Liver (tissue), 8 donors: ENCODE measurements at regions not wholly inside any gene's neighbourhood (a gene's known extent, or its start where the extent isn't known, plus 50 kb on each side); places are given as distances from the start of the nearest gene placed in this dataset.

Experiments
- DNase-seq: peaks from one replicate; pipeline ENCODE4 v3.0.0-alpha.2; 2017; ENCODE audit warnings: low spot score
- H3K27ac ChIP-seq, 2 donors: one replicate each; pipeline ENCODE4 v1.7.0; 2013; ENCODE audit warnings: inconsistent platforms in 2 of 2, low read length in 2 of 2, control low read depth in 1 of 2, low read depth in 1 of 2, mild to moderate bottlenecking in 1 of 2
- H3K27me3 ChIP-seq, 4 donors: one replicate each; pipeline versions ENCODE4 v1.6.1 to v1.7.0; 2013; ENCODE audit warnings: low read length in 3 of 4, inconsistent platforms in 1 of 4, mild to moderate bottlenecking in 1 of 4, moderate library complexity in 1 of 4; ENCODE audit not compliant: control insufficient read depth in 4 of 4, insufficient read depth in 4 of 4
- H3K36me3 ChIP-seq, 4 donors: one replicate each; pipeline versions ENCODE4 v1.6.1 to v1.7.0; 2013; ENCODE audit warnings: low read length in 3 of 4, mild to moderate bottlenecking in 3 of 4, low read depth in 1 of 4, moderate library complexity in 1 of 4; ENCODE audit not compliant: control insufficient read depth in 4 of 4, insufficient read depth in 3 of 4
- H3K4me1 ChIP-seq, 4 donors: one replicate each; pipeline versions ENCODE4 v1.6.1 to v1.7.0; 2013; ENCODE audit warnings: low read length in 3 of 4, mild to moderate bottlenecking in 3 of 4, moderate library complexity in 1 of 4; ENCODE audit not compliant: control insufficient read depth in 4 of 4, insufficient read depth in 4 of 4
- H3K4me3 ChIP-seq, 3 donors: one replicate each; pipeline versions ENCODE4 v1.6.1 to v1.7.0; 2013; ENCODE audit warnings: low read length in 3 of 3, control low read depth in 1 of 3, low read depth in 1 of 3, mild to moderate bottlenecking in 1 of 3
- H3K9ac ChIP-seq, 2 donors: one replicate each; pipeline ENCODE4 v1.7.0; 2013; ENCODE audit warnings: low read length in 2 of 2, mild to moderate bottlenecking in 2 of 2, moderate library complexity in 2 of 2, control low read depth in 1 of 2, low read depth in 1 of 2
- H3K9me3 ChIP-seq, 4 donors: one replicate each; pipeline versions ENCODE4 v1.6.1 to v1.7.0; 2013; ENCODE audit warnings: low read length in 3 of 4; ENCODE audit not compliant: control insufficient read depth in 4 of 4
- ATF3 ChIP-seq: IDR thresholded peaks from 2 replicates; pipeline ENCODE4 v1.6.1; 2016; ENCODE audit warnings: antibody characterized with exemption
- CTCF ChIP-seq: fragments of 150-350 bp; IDR thresholded peaks from 2 replicates; pipeline ENCODE4 v1.5.1; 2017; ENCODE audit warnings: improper control_type of control experiment, low read depth, low read length; ENCODE audit not compliant: missing input control
- EGR1 ChIP-seq, 2 donors: IDR thresholded peaks; 2 replicates each; pipeline ENCODE4 v1.6.1; 2016 to 2018; ENCODE audit warnings: antibody characterized with exemption in 2 of 2, low read depth in 2 of 2
- FOXA1 ChIP-seq: IDR thresholded peaks from 2 replicates; pipeline ENCODE4 v1.6.1; 2016; ENCODE audit warnings: antibody characterized with exemption
- FOXA2 ChIP-seq: IDR thresholded peaks from 2 replicates; pipeline ENCODE4 v1.6.1; 2016; ENCODE audit warnings: antibody characterized with exemption
- GABPA ChIP-seq, 2 donors: IDR thresholded peaks in 1 of 2; conservative IDR thresholded peaks in 1 of 2; 2 replicates each; pipeline ENCODE4 v1.6.1; 2016; ENCODE audit warnings: antibody characterized with exemption in 2 of 2, mild to moderate bottlenecking in 1 of 2, moderate library complexity in 1 of 2
- HNF4A ChIP-seq, 2 donors: conservative IDR thresholded peaks; 2 replicates each; pipeline ENCODE4 v1.6.1; 2016; ENCODE audit warnings: antibody characterized with exemption in 2 of 2, mild to moderate bottlenecking in 2 of 2
- HNF4G ChIP-seq: IDR thresholded peaks from 2 replicates; pipeline ENCODE4 v1.6.1; 2016; ENCODE audit warnings: antibody characterized with exemption
- JUND ChIP-seq, 2 donors: IDR thresholded peaks; 2 replicates each; pipeline ENCODE4 v1.6.1; 2016; ENCODE audit warnings: antibody characterized with exemption in 2 of 2
- MAX ChIP-seq: IDR thresholded peaks from 2 replicates; pipeline ENCODE4 v1.6.1; 2016; ENCODE audit warnings: antibody characterized with exemption
- NR2F2 ChIP-seq: IDR thresholded peaks from 2 replicates; pipeline ENCODE4 v1.6.1; 2016; ENCODE audit warnings: antibody characterized with exemption
- RAD21 ChIP-seq, 2 donors: IDR thresholded peaks; 2 replicates each; pipeline ENCODE4 v1.6.1; 2016; ENCODE audit warnings: antibody characterized with exemption in 2 of 2, mild to moderate bottlenecking in 2 of 2
- REST ChIP-seq: IDR thresholded peaks from 2 replicates; pipeline ENCODE4 v1.6.1; 2016; ENCODE audit warnings: antibody characterized with exemption, mild to moderate bottlenecking
- RXRA ChIP-seq, 2 donors: IDR thresholded peaks; 2 replicates each; pipeline ENCODE4 v1.6.1; 2017 to 2018; ENCODE audit warnings: antibody characterized with exemption in 2 of 2, mild to moderate bottlenecking in 1 of 2
- SP1 ChIP-seq: IDR thresholded peaks from 2 replicates; pipeline ENCODE4 v1.6.1; 2018; ENCODE audit warnings: antibody characterized with exemption, mild to moderate bottlenecking
- TAF1 ChIP-seq: conservative IDR thresholded peaks from 2 replicates; pipeline ENCODE4 v1.6.1; 2016; ENCODE audit warnings: antibody characterized with exemption, mild to moderate bottlenecking
- YY1 ChIP-seq: IDR thresholded peaks from 2 replicates; pipeline ENCODE4 v1.6.1; 2016; ENCODE audit warnings: antibody characterized with exemption, mild to moderate bottlenecking
- WGBS: extraction: QIAGEN DNeasy Blood & Tissue Kit; methylation state at CpG from one replicate; pipeline ENCODE4 v1.1.7; 2013; 5-methylcytosine and 5-hydroxymethylcytosine counted together
- donor health status: healthy.
- donor health status: healthy.
- donor health status: healthy.
- donor health status: healthy.
- donor health status: healthy.

- H3K4me1 ChIP-seq = peaks cover 0 to 6% (median 0%) of the 10 kb centered on the region in 4 donors
- no peak overlapping the region for H3K9ac ChIP-seq
- DNase-seq = no peak
- no peak overlapping the region for H3K27ac ChIP-seq
- H3K9me3 ChIP-seq = no peaks in the 10 kb centered on the region
- H3K27me3 ChIP-seq = no peaks in the 10 kb centered on the region
- no peak for TF ChIP-seq REST
- no peak overlapping the region for H3K4me3 ChIP-seq
- no peaks in the 10 kb centered on the region for H3K36me3 ChIP-seq
- 95% methylated on average over 4 of the region's 4 CpGs for WGBS
These were observed 94.1 kb upstream of the STMND1 start for GRCh38 chr6:17007749-17008148.

DNA sequence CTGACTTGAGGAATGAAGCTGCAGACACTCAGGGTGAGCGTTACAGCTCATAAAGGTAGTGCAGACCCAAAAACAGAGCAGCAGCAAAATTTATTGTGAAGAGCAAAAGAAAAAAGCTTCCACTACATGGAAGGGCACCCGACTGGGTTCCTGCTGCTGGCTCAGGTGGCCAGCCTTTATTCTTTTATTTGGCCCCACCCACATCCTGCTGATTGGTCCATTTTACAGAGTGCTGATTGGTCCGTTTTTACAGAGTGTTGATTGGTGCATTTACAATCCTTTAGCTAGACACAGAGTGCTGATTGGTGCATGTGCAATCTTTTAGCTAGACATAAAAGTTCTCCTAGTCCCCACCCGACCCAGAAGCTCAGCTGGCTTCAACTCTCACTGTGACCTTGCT is 95.3 kb upstream of the STMND1 start:
- no peak for DNase-seq
- Histone ChIP-seq H3K9me3 (no peaks in the 10 kb centered on the region), H3K4me1 (peaks cover 0 to 10% (median 7%) of the 10 kb centered on the region in 4 donors), H3K36me3 (no peaks in the 10 kb centered on the region), H3K27ac (no peak overlapping the region), H3K9ac (no peak overlapping the region), H3K4me3 (no peak overlapping the region), H3K27me3 (no peaks in the 10 kb centered on the region)
- WGBS = 88% methylated on average over 4 of the region's 4 CpGs
- TF ChIP-seq FOXA2 (no peak), EGR1 (IDR thresholded peaks at IDR 0.05; ENCODE audit: low read depth in 2 of 2) (no peak), HNF4G (no peak), SP1 (no peak), MAX (no peak), FOXA1 (no peak), TAF1 (no peak), GABPA (IDR thresholded peaks at IDR 0.05 in 1 of 2, conservative IDR thresholded peaks at IDR 0.05 in 1 of 2) (no peak)

- no peak overlapping the region for H3K9ac ChIP-seq
- no peak overlapping the region for H3K27ac ChIP-seq
- no peak overlapping the region for H3K4me3 ChIP-seq
- DNase-seq = no peak
- H3K4me1 ChIP-seq = peaks cover 0 to 27% (median 12%) of the 10 kb centered on the region in 4 donors
- no peaks in the 10 kb centered on the region for H3K9me3 ChIP-seq
- no peaks in the 10 kb centered on the region for H3K27me3 ChIP-seq
- 12% methylated on average over 1 of the region's 1 CpG for WGBS
- no peaks in the 10 kb centered on the region for H3K36me3 ChIP-seq
- TF ChIP-seq REST (no peak), RAD21 (IDR thresholded peaks at IDR 0.05) (no peak), HNF4G (no peak), EGR1 (IDR thresholded peaks at IDR 0.05; ENCODE audit: low read depth in 2 of 2) (no peak), ATF3 (no peak), FOXA2 (no peak), MAX (no peak), TAF1 (no peak), CTCF (no peak), HNF4A (conservative IDR thresholded peaks at IDR 0.05) (no peak), JUND (IDR thresholded peaks at IDR 0.05) (no peak), NR2F2 (no peak), RXRA (IDR thresholded peaks at IDR 0.05) (no peak), YY1 (no peak), FOXA1 (no peak), GABPA (IDR thresholded peaks at IDR 0.05 in 1 of 2, conservative IDR thresholded peaks at IDR 0.05 in 1 of 2) (no peak)
These were observed 97.6 kb upstream of the STMND1 start for GRCh38 chr6:17004269-17004668.
